HL-60 (cell line): ENCODE measurements at regions not wholly inside any gene's neighbourhood (a gene's known extent, or its start where the extent isn't known, plus 50 kb on each side); places are given as distances from the start of the nearest gene placed in this dataset.

Experiments used
- DNase-seq, 2 experiments: peaks; one replicate each; pipeline ENCODE4 v3.0.0-alpha.2; 2010 to 2020; ENCODE audit warnings: low read depth in 1 of 2, low spot score in 1 of 2
- H3K27ac ChIP-seq: fragments of 250-450 bp; sonication (Bioruptor Pico); replicated peaks from 2 replicates; pipeline ENCODE4 v1.5.1; 2020; ENCODE audit warnings: mild to moderate bottlenecking, moderate library complexity
- H3K27me3 ChIP-seq: fragments of 250-450 bp; sonication (Bioruptor Pico); 2 replicates; pipeline ENCODE4 v1.5.1; 2021; ENCODE audit warnings: mild to moderate bottlenecking, moderate library complexity; ENCODE audit not compliant: insufficient read depth, poor library complexity, severe bottlenecking
- H3K4me3 ChIP-seq: replicated peaks from 2 replicates; pipeline ENCODE4 v1.5.1; 2011; ENCODE audit warnings: mild to moderate bottlenecking, control low read depth, low read length; ENCODE audit not compliant: insufficient read depth
- CTCF ChIP-seq: IDR thresholded peaks from one replicate; pipeline ENCODE4 v1.5.1; 2011; ENCODE audit warnings: low read length, control low read depth, inconsistent platforms; ENCODE audit not compliant: insufficient read depth
- GABPA ChIP-seq: IDR thresholded peaks from 2 replicates; pipeline ENCODE4 v1.6.1; 2012; ENCODE audit warnings: low read depth
- POLR2AphosphoS5 ChIP-seq: IDR thresholded peaks from 2 replicates; pipeline ENCODE4 v1.6.1; 2012; ENCODE audit warnings: low read depth
- REST ChIP-seq: IDR thresholded peaks from 2 replicates; pipeline ENCODE4 v1.6.1; 2012; ENCODE audit warnings: low read depth; ENCODE audit not compliant: insufficient replicate concordance
- SPI1 ChIP-seq: IDR thresholded peaks from 2 replicates; pipeline ENCODE4 v1.6.1; 2012; ENCODE audit warnings: low read depth, mild to moderate bottlenecking, borderline replicate concordance

- DNase-seq = no peak
- no peak overlapping the region for H3K4me3 ChIP-seq
- no peaks in the 10 kb centered on the region for H3K27me3 ChIP-seq
- H3K27ac ChIP-seq = no peak overlapping the region
- TF ChIP-seq POLR2AphosphoS5 (no peak), CTCF (no peak), SPI1 (no peak), GABPA (no peak)
These were observed 322.2 kb downstream of the LMX1A start for GRCh38 chr1:165034136-165034809.

GRCh38 chr1:165031001-165031400, 325.5 kb downstream of the LMX1A start:
- Histone ChIP-seq H3K4me3 (no peak overlapping the region), H3K27ac (no peak overlapping the region), H3K27me3 (no peaks in the 10 kb centered on the region)
- TF ChIP-seq POLR2AphosphoS5 (no peak), CTCF (no peak), GABPA (no peak), REST (no peak), SPI1 (no peak)
- DNase-seq = no peak

- Histone ChIP-seq H3K27ac (no peak overlapping the region), H3K4me3 (no peak overlapping the region), H3K27me3 (no peaks in the 10 kb centered on the region)
- DNase-seq = no peak
- TF ChIP-seq CTCF (no peak), POLR2AphosphoS5 (no peak), GABPA (no peak), SPI1 (no peak), REST (no peak)
These were observed 330.7 kb downstream of the LMX1A start for GRCh38 chr1:165025805-165026204.

- TF ChIP-seq SPI1 (no peak), POLR2AphosphoS5 (no peak), CTCF (no peak), GABPA (no peak), REST (no peak)
- Histone ChIP-seq H3K4me3 (no peak overlapping the region), H3K27me3 (no peaks in the 10 kb centered on the region), H3K27ac (no peak overlapping the region)
- no peak for DNase-seq
These were observed 341.8 kb downstream of the LMX1A start for GRCh38 chr1:165014753-165015152.
